ENCODE measurements at regions not wholly inside any gene's neighbourhood (a gene's known extent, or its start where the extent isn't known, plus 50 kb on each side); places are given as distances from the start of the nearest gene placed in this dataset.

GRCh38 chr6:167770291-167770955 lies 56.3 kb upstream of the AFDN start:
- no peak for DNase-seq (ENCODE audit: low read depth in 2 of 2)
- Histone ChIP-seq H3K4me2 (ENCODE audit: extremely low read depth, insufficient read depth, low read length) (no peak overlapping the region), H3K9ac (ENCODE audit: insufficient read depth, low read length) (no peak overlapping the region), H3K36me3 (ENCODE audit: control insufficient read depth, insufficient read depth, low read length) (no peaks in the 10 kb centered on the region), H4K20me1 (ENCODE audit: control insufficient read depth, extremely low read depth, insufficient read depth, low read length) (no peaks in the 10 kb centered on the region), H3K27ac (ENCODE audit: insufficient read depth, low read length) (no peak overlapping the region), H2AFZ (ENCODE audit: low read length) (no peak overlapping the region), H3K4me3 (replicated peaks in 1 of 4; ENCODE audit: control extremely low read depth in 1 of 4, insufficient read depth in 1 of 4, low read depth in 3 of 4, low read length in 4 of 4) (no peak overlapping the region), H3K4me1 (ENCODE audit: control insufficient read depth, extremely low read depth, insufficient read depth, low read length) (no peaks in the 10 kb centered on the region), H3K27me3 (ENCODE audit: control insufficient read depth, insufficient read depth, low read length) (no peaks in the 10 kb centered on the region), H3K9me3 (ENCODE audit: control insufficient read depth, insufficient read depth, low read depth, low read length) (no peaks in the 10 kb centered on the region), H3K79me2 (ENCODE audit: control insufficient read depth, insufficient read depth, low read length) (no peaks in the 10 kb centered on the region)
- TF ChIP-seq EZH2 (IDR thresholded peaks at IDR 0.05; ENCODE audit: low read length, missing control alignments) (no peak), CTCF (conservative IDR thresholded peaks at IDR 0.05 in 1 of 2, IDR thresholded peaks at IDR 0.05 in 1 of 2; ENCODE audit: low read depth in 1 of 2, low read length in 2 of 2) (no peak)

- Histone ChIP-seq H3K27ac (ENCODE audit: insufficient read depth, low read length) (no peak overlapping the region), H3K79me2 (ENCODE audit: control insufficient read depth, insufficient read depth, low read length) (no peaks in the 10 kb centered on the region), H3K4me1 (ENCODE audit: control insufficient read depth, extremely low read depth, insufficient read depth, low read length) (no peaks in the 10 kb centered on the region), H3K9ac (ENCODE audit: insufficient read depth, low read length) (no peak overlapping the region), H3K9me3 (ENCODE audit: control insufficient read depth, insufficient read depth, low read depth, low read length) (no peaks in the 10 kb centered on the region), H3K27me3 (ENCODE audit: control insufficient read depth, insufficient read depth, low read length) (no peaks in the 10 kb centered on the region), H3K4me3 (replicated peaks in 1 of 4; ENCODE audit: control extremely low read depth in 1 of 4, insufficient read depth in 1 of 4, low read depth in 3 of 4, low read length in 4 of 4) (no peak overlapping the region), H3K36me3 (ENCODE audit: control insufficient read depth, insufficient read depth, low read length) (no peaks in the 10 kb centered on the region), H4K20me1 (ENCODE audit: control insufficient read depth, extremely low read depth, insufficient read depth, low read length) (no peaks in the 10 kb centered on the region), H2AFZ (ENCODE audit: low read length) (no peak overlapping the region), H3K4me2 (ENCODE audit: extremely low read depth, insufficient read depth, low read length) (no peak overlapping the region)
- no peak for DNase-seq (ENCODE audit: low read depth in 2 of 2)
- TF ChIP-seq CTCF (conservative IDR thresholded peaks at IDR 0.05 in 1 of 2, IDR thresholded peaks at IDR 0.05 in 1 of 2; ENCODE audit: low read depth in 1 of 2, low read length in 2 of 2) (no peak), EZH2 (IDR thresholded peaks at IDR 0.05; ENCODE audit: low read length, missing control alignments) (no peak)
Measured at GRCh38 chr6:167774881-167775280, 51.8 kb upstream of the AFDN start.

- Histone ChIP-seq H3K4me3 (replicated peaks in 1 of 4; ENCODE audit: control extremely low read depth in 1 of 4, insufficient read depth in 1 of 4, low read depth in 3 of 4, low read length in 4 of 4) (no peak overlapping the region), H4K20me1 (ENCODE audit: control insufficient read depth, extremely low read depth, insufficient read depth, low read length) (no peaks in the 10 kb centered on the region), H3K27ac (ENCODE audit: insufficient read depth, low read length) (no peak overlapping the region), H3K9me3 (ENCODE audit: control insufficient read depth, insufficient read depth, low read depth, low read length) (no peaks in the 10 kb centered on the region), H3K36me3 (ENCODE audit: control insufficient read depth, insufficient read depth, low read length) (no peaks in the 10 kb centered on the region), H3K4me1 (ENCODE audit: control insufficient read depth, extremely low read depth, insufficient read depth, low read length) (no peaks in the 10 kb centered on the region), H3K27me3 (ENCODE audit: control insufficient read depth, insufficient read depth, low read length) (no peaks in the 10 kb centered on the region), H3K9ac (ENCODE audit: insufficient read depth, low read length) (no peak overlapping the region), H2AFZ (ENCODE audit: low read length) (no peak overlapping the region), H3K79me2 (ENCODE audit: control insufficient read depth, insufficient read depth, low read length) (no peaks in the 10 kb centered on the region), H3K4me2 (ENCODE audit: extremely low read depth, insufficient read depth, low read length) (no peak overlapping the region)
- DNase-seq (ENCODE audit: low read depth in 2 of 2), result no peak
- TF ChIP-seq CTCF (conservative IDR thresholded peaks at IDR 0.05 in 1 of 2, IDR thresholded peaks at IDR 0.05 in 1 of 2; ENCODE audit: low read depth in 1 of 2, low read length in 2 of 2), result no peak
- no peak for TF ChIP-seq EZH2 (IDR thresholded peaks at IDR 0.05; ENCODE audit: low read length, missing control alignments)
Measured at GRCh38 chr6:167776906-167777627, 49.6 kb upstream of the AFDN start.

Data from fibroblast of lung (primary cell).